Activated T-helper 17 cell treated with anti-CD3 and anti-CD28 coated beads, Interleukin-2, amount 50 U/mL, for 72 hours (primary cell): ENCODE measurements at regions not wholly inside any gene's neighbourhood (a gene's known extent, or its start where the extent isn't known, plus 50 kb on each side); places are given as distances from the start of the nearest gene placed in this dataset.

Experiments used
- ATAC-seq: fragments of 150-1000 bp; cut with Tn5 transposase; replicated peaks from 2 replicates; pipeline ENCODE4 v1.10.0; 2021; ENCODE audit warnings: mild to moderate bottlenecking, moderate library complexity
- H3K27ac Mint-ChIP-seq: one replicate; pipeline ENCODE4 v1.8.0; 2022; ENCODE audit warnings: mixed read lengths
- H3K27me3 Mint-ChIP-seq: one replicate; pipeline ENCODE4 v1.8.0; 2022; ENCODE audit warnings: mixed read lengths
- H3K36me3 Mint-ChIP-seq: one replicate; pipeline ENCODE4 v1.8.0; 2022; ENCODE audit warnings: low read depth, mild to moderate bottlenecking, mixed read lengths
- H3K4me1 Mint-ChIP-seq: one replicate; pipeline ENCODE4 v1.8.0; 2022; ENCODE audit warnings: mixed read lengths
- H3K4me3 Mint-ChIP-seq: one replicate; pipeline ENCODE4 v1.8.0; 2022; ENCODE audit warnings: mild to moderate bottlenecking, mixed read lengths
- H3K9me3 Mint-ChIP-seq: one replicate; pipeline ENCODE4 v1.8.0; 2022; ENCODE audit warnings: mixed read lengths

GRCh38 chr12:115752913-115753726 is 524.4 kb downstream of the MED13L start:
- H3K4me3 Mint-ChIP-seq: no peak overlapping the region
- no peak for ATAC-seq

GRCh38 chr12:115752156-115752555 is 525.3 kb downstream of the MED13L start:
- no peak overlapping the region for H3K4me3 Mint-ChIP-seq
- H3K27me3 Mint-ChIP-seq: peaks cover 6% of the 10 kb centered on the region
- no peaks in the 10 kb centered on the region for H3K36me3 Mint-ChIP-seq
- H3K4me1 Mint-ChIP-seq: no peaks in the 10 kb centered on the region
- no peaks in the 10 kb centered on the region for H3K9me3 Mint-ChIP-seq
- H3K27ac Mint-ChIP-seq: no peak overlapping the region
- ATAC-seq: no peak

More at GRCh38 chr12:115752913-115753726, 524.4 kb downstream of the MED13L start:
- Mint-ChIP-seq H3K9me3 (no peaks in the 10 kb centered on the region), H3K36me3 (no peaks in the 10 kb centered on the region), H3K27me3 (peaks cover 6% of the 10 kb centered on the region), H3K4me1 (no peaks in the 10 kb centered on the region), H3K27ac (no peak overlapping the region)

GRCh38 chr12:115750340-115750739 is 527.2 kb downstream of the MED13L start:
- ATAC-seq: no peak
- peaks cover 4% of the 10 kb centered on the region for H3K27me3 Mint-ChIP-seq
- no peaks in the 10 kb centered on the region for H3K4me1 Mint-ChIP-seq
- no peak overlapping the region for H3K27ac Mint-ChIP-seq
- H3K36me3 Mint-ChIP-seq: no peaks in the 10 kb centered on the region
- no peaks in the 10 kb centered on the region for H3K9me3 Mint-ChIP-seq
- H3K4me3 Mint-ChIP-seq: no peak overlapping the region

GRCh38 chr12:115749071-115749841 is 528.2 kb downstream of the MED13L start:
- Mint-ChIP-seq H3K9me3 (no peaks in the 10 kb centered on the region), H3K27ac (no peak overlapping the region), H3K27me3 (no peaks in the 10 kb centered on the region)

GRCh38 chr12:115740586-115741155 is 536.8 kb downstream of the MED13L start:
- H3K4me1 Mint-ChIP-seq: no peaks in the 10 kb centered on the region
- no peak for ATAC-seq
- H3K9me3 Mint-ChIP-seq: no peaks in the 10 kb centered on the region
- H3K36me3 Mint-ChIP-seq: no peaks in the 10 kb centered on the region
- H3K27ac Mint-ChIP-seq: no peak overlapping the region
- no peak overlapping the region for H3K4me3 Mint-ChIP-seq
- H3K27me3 Mint-ChIP-seq: no peaks in the 10 kb centered on the region

More at GRCh38 chr12:115749071-115749841, 528.2 kb downstream of the MED13L start:
- Mint-ChIP-seq H3K4me1 (no peaks in the 10 kb centered on the region), H3K36me3 (no peaks in the 10 kb centered on the region), H3K4me3 (no peak overlapping the region)
- no peak for ATAC-seq

DNA sequence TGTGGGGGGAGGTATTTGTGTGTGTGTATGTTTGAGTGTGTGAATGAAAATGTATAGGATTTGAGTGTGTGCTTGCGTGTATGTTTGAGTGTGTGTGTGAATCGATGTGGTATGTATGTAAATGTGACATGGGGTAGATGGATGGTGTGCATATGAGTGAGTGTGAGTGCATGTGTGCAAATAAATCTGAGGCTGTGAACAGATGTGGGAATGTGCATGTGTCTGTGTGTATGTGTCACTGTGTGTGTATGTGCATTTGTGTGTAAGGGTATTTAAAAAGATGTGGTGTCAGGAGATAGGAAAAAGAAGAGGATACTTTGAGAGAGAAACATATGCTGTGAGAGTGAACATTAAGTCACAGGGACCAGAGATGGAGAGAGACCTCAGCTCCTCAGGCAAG is 539.6 kb downstream of the MED13L start:
- H3K36me3 Mint-ChIP-seq: no peaks in the 10 kb centered on the region
- H3K9me3 Mint-ChIP-seq: no peaks in the 10 kb centered on the region
- ATAC-seq: no peak
- no peak overlapping the region for H3K4me3 Mint-ChIP-seq
- H3K27me3 Mint-ChIP-seq: no peaks in the 10 kb centered on the region
- H3K4me1 Mint-ChIP-seq: no peaks in the 10 kb centered on the region
- no peak overlapping the region for H3K27ac Mint-ChIP-seq

DNA sequence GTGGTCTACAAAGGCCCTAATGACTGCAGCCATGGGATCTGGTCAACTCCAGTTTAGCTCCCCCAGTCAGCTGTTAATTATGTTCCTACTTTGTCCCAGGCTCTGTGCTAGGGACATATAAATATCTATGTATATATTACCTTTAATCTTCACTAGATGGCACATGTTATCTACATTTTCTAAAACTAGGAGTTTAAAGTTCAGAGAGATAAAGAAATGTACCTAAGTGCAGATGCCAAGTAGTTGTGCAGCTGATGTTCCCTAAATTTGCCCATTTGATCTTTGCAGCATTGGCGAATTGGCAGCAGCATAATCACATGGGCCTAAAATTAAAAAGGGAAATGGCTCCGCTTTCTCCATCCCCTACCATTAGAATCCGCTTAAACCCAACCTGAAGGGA is 541.1 kb downstream of the MED13L start:
- H3K27ac Mint-ChIP-seq: no peak overlapping the region
- no peaks in the 10 kb centered on the region for H3K27me3 Mint-ChIP-seq
- H3K36me3 Mint-ChIP-seq: no peaks in the 10 kb centered on the region
- no peak for ATAC-seq
- H3K4me1 Mint-ChIP-seq: no peaks in the 10 kb centered on the region
- H3K4me3 Mint-ChIP-seq: no peak overlapping the region
- no peaks in the 10 kb centered on the region for H3K9me3 Mint-ChIP-seq

- H3K27me3 Mint-ChIP-seq: no peaks in the 10 kb centered on the region
- H3K36me3 Mint-ChIP-seq: no peaks in the 10 kb centered on the region
- ATAC-seq: no peak
- no peaks in the 10 kb centered on the region for H3K4me1 Mint-ChIP-seq
- H3K27ac Mint-ChIP-seq: no peak overlapping the region
- H3K9me3 Mint-ChIP-seq: peaks cover 6% of the 10 kb centered on the region
- no peak overlapping the region for H3K4me3 Mint-ChIP-seq
Measured at GRCh38 chr12:115730975-115731541, 546.4 kb downstream of the MED13L start.

GRCh38 chr12:115726691-115727090 is 550.8 kb downstream of the MED13L start:
- Mint-ChIP-seq H3K27me3 (peaks cover 4% of the 10 kb centered on the region), H3K36me3 (no peaks in the 10 kb centered on the region), H3K4me3 (no peak overlapping the region), H3K4me1 (no peaks in the 10 kb centered on the region), H3K9me3 (peaks cover 10% of the 10 kb centered on the region), H3K27ac (no peak overlapping the region)
- ATAC-seq: no peak

DNA sequence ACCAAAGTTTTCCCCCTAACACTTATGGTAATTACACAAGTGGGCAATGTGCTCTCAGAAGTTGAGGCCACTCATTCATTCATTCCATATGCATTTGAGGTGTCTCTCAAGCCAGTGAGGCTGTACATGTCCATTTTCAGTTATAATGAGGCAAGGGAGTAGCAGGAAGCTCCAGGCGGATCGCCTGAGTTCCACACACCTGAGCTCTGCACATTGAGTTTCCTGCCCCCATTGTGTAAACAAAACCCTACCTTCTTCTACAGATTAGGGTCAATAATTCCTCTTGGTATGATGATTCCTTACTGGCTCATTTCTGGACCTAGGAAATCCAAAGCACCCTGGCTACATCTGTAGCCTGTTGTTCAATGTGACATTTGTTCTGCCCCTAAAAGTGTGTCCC is 555.3 kb downstream of the MED13L start:
- no peak overlapping the region for H3K4me3 Mint-ChIP-seq
- H3K4me1 Mint-ChIP-seq: no peaks in the 10 kb centered on the region
- ATAC-seq: no peak
- H3K27me3 Mint-ChIP-seq: peaks cover 4% of the 10 kb centered on the region
- no peaks in the 10 kb centered on the region for H3K36me3 Mint-ChIP-seq
- H3K9me3 Mint-ChIP-seq: peaks cover 7% of the 10 kb centered on the region
- no peak overlapping the region for H3K27ac Mint-ChIP-seq

GRCh38 chr12:115716551-115716950 is 560.9 kb downstream of the MED13L start:
- no peaks in the 10 kb centered on the region for H3K4me1 Mint-ChIP-seq
- H3K27me3 Mint-ChIP-seq: peaks cover 6% of the 10 kb centered on the region
- no peak overlapping the region for H3K4me3 Mint-ChIP-seq
- H3K36me3 Mint-ChIP-seq: no peaks in the 10 kb centered on the region
- no peak overlapping the region for H3K27ac Mint-ChIP-seq
- peaks cover 7% of the 10 kb centered on the region for H3K9me3 Mint-ChIP-seq
- ATAC-seq: no peak

DNA sequence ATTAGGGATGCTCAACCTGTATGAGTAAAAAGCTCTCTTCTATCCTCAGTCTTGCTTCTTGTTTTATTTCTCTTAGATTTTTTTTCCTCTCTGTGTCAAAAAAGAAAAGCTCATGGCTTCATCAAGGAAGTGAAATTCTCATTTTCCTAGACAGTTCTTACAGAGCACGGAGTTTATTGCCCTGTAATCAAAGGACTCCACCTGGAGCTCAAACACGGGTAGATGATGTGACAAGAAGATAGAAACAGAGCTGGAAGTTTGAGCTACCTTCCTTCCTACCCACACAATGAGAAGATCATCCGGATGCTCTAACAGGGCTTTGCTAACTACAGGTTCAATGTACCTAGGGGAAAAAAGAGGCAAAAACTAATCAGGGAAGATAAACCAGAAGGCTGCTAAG is 564.8 kb downstream of the MED13L start:
- H3K27me3 Mint-ChIP-seq: peaks cover 6% of the 10 kb centered on the region
- H3K4me1 Mint-ChIP-seq: no peaks in the 10 kb centered on the region
- no peak overlapping the region for H3K4me3 Mint-ChIP-seq
- H3K9me3 Mint-ChIP-seq: peaks cover 9% of the 10 kb centered on the region
- ATAC-seq: no peak
- no peaks in the 10 kb centered on the region for H3K36me3 Mint-ChIP-seq
- H3K27ac Mint-ChIP-seq: no peak overlapping the region

DNA sequence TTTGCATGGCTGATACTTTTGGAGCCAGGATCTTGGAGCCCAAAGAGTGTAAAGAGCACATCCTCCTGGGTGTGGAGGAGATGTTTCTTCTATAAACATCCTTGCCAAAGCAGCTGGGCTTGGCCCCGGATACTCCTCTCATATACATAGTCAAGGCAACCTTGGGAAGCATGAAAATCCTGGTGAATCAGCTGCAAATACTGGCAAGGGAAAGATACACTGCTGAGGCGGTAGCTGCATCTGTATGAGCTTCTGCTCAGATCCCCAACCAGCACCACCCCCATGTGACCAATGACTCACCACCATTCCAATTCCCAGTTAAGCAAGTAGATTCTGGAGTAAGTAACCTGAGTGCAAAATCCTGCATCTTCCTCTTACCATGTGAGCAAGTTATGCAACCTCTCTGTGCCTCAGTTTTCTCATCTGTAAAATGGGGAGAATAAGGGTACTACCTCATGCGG is 567.4 kb downstream of the MED13L start:
- H3K4me3 Mint-ChIP-seq: no peak overlapping the region
- no peak for ATAC-seq
- no peaks in the 10 kb centered on the region for H3K36me3 Mint-ChIP-seq

DNA sequence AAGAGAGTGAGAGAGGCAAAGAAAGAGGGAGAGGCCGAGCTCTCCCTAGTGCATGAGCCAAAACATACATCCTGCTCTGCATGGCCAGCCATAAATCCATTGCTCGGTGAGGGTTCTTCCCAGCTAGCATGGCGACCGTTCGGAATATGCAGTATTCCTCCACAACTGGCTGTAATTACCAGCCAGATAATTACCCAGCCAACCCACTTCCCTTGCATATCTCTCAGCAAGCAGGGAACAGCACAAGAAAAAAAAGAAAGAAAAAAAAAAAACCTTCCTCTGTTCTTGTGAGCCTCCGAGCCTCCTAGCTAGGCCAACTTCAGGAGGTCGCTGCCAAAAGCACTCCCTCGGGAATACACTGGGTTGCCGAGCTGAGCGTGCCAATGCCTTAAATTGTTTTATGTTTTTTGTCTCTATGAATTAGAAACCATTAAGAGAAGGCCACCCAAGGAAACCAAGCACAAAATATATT is 567.9 kb downstream of the MED13L start:
- H3K27me3 Mint-ChIP-seq: peaks cover 6% of the 10 kb centered on the region
- ATAC-seq: no peak

More for the DNA sequence above, 567.4 kb downstream of the MED13L start:
- peaks cover 6% of the 10 kb centered on the region for H3K27me3 Mint-ChIP-seq
- peaks cover 18% of the 10 kb centered on the region for H3K9me3 Mint-ChIP-seq
- H3K4me1 Mint-ChIP-seq: no peaks in the 10 kb centered on the region
- no peak overlapping the region for H3K27ac Mint-ChIP-seq

More for the DNA sequence above, 567.9 kb downstream of the MED13L start:
- no peaks in the 10 kb centered on the region for H3K36me3 Mint-ChIP-seq
- no peak overlapping the region for H3K27ac Mint-ChIP-seq
- no peaks in the 10 kb centered on the region for H3K4me1 Mint-ChIP-seq
- H3K9me3 Mint-ChIP-seq: peaks cover 18% of the 10 kb centered on the region
- H3K4me3 Mint-ChIP-seq: no peak overlapping the region
